Naive thymus-derived CD4-positive, alpha-beta T cell (primary cell): ENCODE measurements at regions not wholly inside any gene's neighbourhood (a gene's known extent, or its start where the extent isn't known, plus 50 kb on each side); places are given as distances from the start of the nearest gene placed in this dataset.

ENCODE experiments used
- ATAC-seq: fragments of 150-1000 bp; cut with Tn5 transposase; 2 replicates; pipeline ENCODE4 v1.10.0; 2021; ENCODE audit warnings: mild to moderate bottlenecking, moderate library complexity
- CTCF ChIA-PET: fragments of 350-600 bp; sonication (Branson Sonifier 250); formaldehyde crosslinking; loops from one replicate; lab custom pipeline; 2021; ENCODE audit warnings: antibody characterized with exemption; lab: Charles Lee
- POLR2A ChIA-PET: fragments of 350-600 bp; sonication (Branson Sonifier 250); formaldehyde crosslinking; loops from one replicate; lab custom pipeline; 2021; ENCODE audit warnings: antibody characterized with exemption, inconsistent platforms; lab: Charles Lee
- DNase-seq, 9 donors: peaks; one replicate each; pipeline versions ENCODE4 v3.0.0 to v3.0.0-alpha.2; 2020 to 2022; ENCODE audit warnings: mixed read lengths in 1 of 9
- H3K27ac ChIP-seq: one replicate; pipeline ENCODE4 v1.7.0; 2013; ENCODE audit warnings: mild to moderate bottlenecking, low read depth, low read length, moderate library complexity
- H3K27me3 ChIP-seq, 2 donors: one replicate each; pipeline ENCODE4 v1.7.0; 2013; ENCODE audit warnings: low read length in 2 of 2, mild to moderate bottlenecking in 2 of 2, moderate library complexity in 2 of 2; ENCODE audit not compliant: control insufficient read depth in 2 of 2, insufficient read depth in 2 of 2
- H3K36me3 ChIP-seq, 3 experiments: 1 replicate in 2 of 3; 2 replicates in 1 of 3; pipeline ENCODE4 v1.7.0; 2013; ENCODE audit warnings: low read length in 3 of 3, mild to moderate bottlenecking in 3 of 3, moderate library complexity in 1 of 3; ENCODE audit not compliant: insufficient read depth in 3 of 3, control insufficient read depth in 2 of 3
- H3K4me1 ChIP-seq, 2 donors: one replicate each; pipeline ENCODE4 v1.7.0; 2013; ENCODE audit warnings: low read length in 2 of 2, mild to moderate bottlenecking in 2 of 2, moderate library complexity in 1 of 2; ENCODE audit not compliant: control insufficient read depth in 2 of 2, insufficient read depth in 2 of 2
- H3K4me3 ChIP-seq: 2 replicates; pipeline ENCODE4 v1.7.0; 2013; ENCODE audit warnings: mild to moderate bottlenecking, low read length
- H3K9me3 ChIP-seq, 3 experiments: 1 replicate in 2 of 3; 2 replicates in 1 of 3; pipeline ENCODE4 v1.7.0; 2013; ENCODE audit warnings: low read length in 3 of 3; ENCODE audit not compliant: control insufficient read depth in 2 of 3
- H3K27ac Mint-ChIP-seq, 9 donors: one replicate each; pipeline ENCODE4 v1.8.0; 2020 to 2022; ENCODE audit warnings: mixed read lengths in 9 of 9, mild to moderate bottlenecking in 8 of 9, moderate library complexity in 5 of 9, inconsistent platforms in 2 of 9
- H3K27me3 Mint-ChIP-seq, 5 donors: one replicate each; pipeline ENCODE4 v1.8.0; 2021 to 2022; ENCODE audit warnings: mixed read lengths in 5 of 5, mild to moderate bottlenecking in 1 of 5
- H3K36me3 Mint-ChIP-seq, 5 donors: one replicate each; pipeline ENCODE4 v1.8.0; 2020 to 2022; ENCODE audit warnings: mixed read lengths in 5 of 5, mild to moderate bottlenecking in 3 of 5, inconsistent platforms in 1 of 5
- H3K4me1 Mint-ChIP-seq, 7 donors: one replicate each; pipeline ENCODE4 v1.8.0; 2020 to 2022; ENCODE audit warnings: mixed read lengths in 7 of 7, mild to moderate bottlenecking in 3 of 7, inconsistent platforms in 1 of 7
- H3K4me3 Mint-ChIP-seq, 10 donors: one replicate each; pipeline ENCODE4 v1.8.0; 2020 to 2022; ENCODE audit warnings: mild to moderate bottlenecking in 10 of 10, mixed read lengths in 10 of 10, moderate library complexity in 6 of 10, inconsistent platforms in 2 of 10
- H3K9me3 Mint-ChIP-seq, 11 donors: one replicate each; pipeline ENCODE4 v1.8.0; 2020 to 2022; ENCODE audit warnings: mixed read lengths in 11 of 11, mild to moderate bottlenecking in 4 of 11, inconsistent platforms in 1 of 11, moderate library complexity in 1 of 11
- intact Hi-C, 2 donors: fragments of 100-400 bp; cut with micrococcal nuclease; formaldehyde crosslinking; loops; one replicate each; pipeline ENCODE4 v1.15.1; 2023

DNA sequence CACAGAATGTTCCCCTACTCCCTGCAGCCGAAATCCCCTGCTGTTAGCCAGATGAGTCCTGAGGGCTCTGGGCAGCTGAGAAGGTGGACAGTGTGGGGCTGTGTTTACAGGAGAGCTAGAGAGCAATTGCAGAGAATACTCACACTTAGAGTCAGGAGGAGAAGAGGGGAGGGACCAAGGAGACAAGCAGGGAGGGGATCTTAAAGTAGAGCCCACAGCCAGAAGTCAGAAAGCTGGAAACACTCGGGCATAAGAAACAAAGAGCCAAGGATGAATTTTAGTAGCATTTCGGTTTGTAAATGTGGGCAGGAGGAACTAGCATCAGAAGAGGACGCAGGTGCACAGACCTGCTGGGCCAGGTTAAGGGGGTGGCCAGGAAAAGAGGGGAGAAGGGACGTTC, 1435.9 kb downstream of the BRD1 start:
- H3K36me3 Mint-ChIP-seq, result no peaks in the 10 kb centered on the region
- peaks cover 0 to 4% (median 0%) of the 10 kb centered on the region in 7 donors for H3K4me1 Mint-ChIP-seq
- H3K4me1 ChIP-seq, result no peaks in the 10 kb centered on the region
- ATAC-seq, result no peak
- no peak overlapping the region for H3K4me3 ChIP-seq
- H3K4me3 Mint-ChIP-seq, result no peak overlapping the region
- CTCF ChIA-PET, result no interaction called here
- no peak overlapping the region for H3K27ac ChIP-seq
- peaks cover 0 to 10% (median 0%) of the 10 kb centered on the region in 5 donors for H3K27me3 Mint-ChIP-seq
- intact Hi-C loops, result no loop called here
- POLR2A ChIA-PET, result no interaction called here
- H3K27ac Mint-ChIP-seq, result no peak overlapping the region
- DNase-seq, result no peak
- no peaks in the 10 kb centered on the region for H3K36me3 ChIP-seq
- no peaks in the 10 kb centered on the region for H3K9me3 ChIP-seq
- no peaks in the 10 kb centered on the region for H3K27me3 ChIP-seq
- peaks cover 0 to 4% (median 0%) of the 10 kb centered on the region in 11 donors for H3K9me3 Mint-ChIP-seq

GRCh38 chr22:48391171-48391711, 1436.4 kb downstream of the BRD1 start:
- Histone ChIP-seq H3K36me3 (no peaks in the 10 kb centered on the region), H3K27ac (no peak overlapping the region), H3K27me3 (no peaks in the 10 kb centered on the region), H3K4me3 (no peak overlapping the region), H3K9me3 (no peaks in the 10 kb centered on the region), H3K4me1 (no peaks in the 10 kb centered on the region)
- peaks cover 0 to 4% (median 0%) of the 10 kb centered on the region in 7 donors for H3K4me1 Mint-ChIP-seq
- peaks cover 0 to 10% (median 3%) of the 10 kb centered on the region in 5 donors for H3K27me3 Mint-ChIP-seq
- DNase-seq (no peak), ATAC-seq (no peak)
- H3K36me3 Mint-ChIP-seq, result no peaks in the 10 kb centered on the region
- ChIA-PET POLR2A (no interaction called here), CTCF (no interaction called here)
- intact Hi-C loops, result no loop called here
- no peak overlapping the region for H3K27ac Mint-ChIP-seq
- peaks cover 0 to 10% (median 0%) of the 10 kb centered on the region in 11 donors for H3K9me3 Mint-ChIP-seq
- no peak overlapping the region for H3K4me3 Mint-ChIP-seq

DNA sequence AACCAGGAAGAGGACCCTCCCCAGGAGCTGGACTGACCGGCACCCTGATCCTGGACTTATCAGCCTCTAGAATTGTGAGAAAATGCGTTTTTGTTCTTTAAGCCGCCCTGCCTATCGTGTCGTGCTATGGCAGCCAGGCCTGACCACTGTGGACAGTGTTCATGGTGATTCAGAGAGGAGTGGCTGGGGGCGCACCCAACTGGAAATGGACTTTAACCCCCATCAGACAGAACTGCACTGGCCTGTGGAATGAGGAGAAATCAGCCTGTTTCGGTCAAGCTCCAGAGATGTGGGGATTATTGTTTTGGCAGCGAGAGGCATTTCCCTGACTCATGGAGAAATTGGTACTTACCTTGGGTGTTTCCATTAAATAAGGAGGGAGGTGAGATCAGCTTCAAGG, 1437.8 kb downstream of the BRD1 start:
- Mint-ChIP-seq H3K9me3 (peaks cover 2 to 23% (median 7%) of the 10 kb centered on the region in 11 donors), H3K27ac (no peak overlapping the region), H3K4me1 (peaks cover 0 to 4% (median 0%) of the 10 kb centered on the region in 7 donors), H3K36me3 (no peaks in the 10 kb centered on the region), H3K27me3 (peaks cover 0 to 6% (median 4%) of the 10 kb centered on the region in 5 donors), H3K4me3 (no peak overlapping the region)
- peaks cover 0 to 5% (median 4%) of the 10 kb centered on the region in 3 experiments for H3K9me3 ChIP-seq
- H3K36me3 ChIP-seq, result no peaks in the 10 kb centered on the region
- no peak overlapping the region for H3K4me3 ChIP-seq
- CTCF ChIA-PET, result no interaction called here
- ATAC-seq (no peak), DNase-seq (no peak)
- POLR2A ChIA-PET, result no interaction called here
- no peaks in the 10 kb centered on the region for H3K27me3 ChIP-seq
- intact Hi-C loops, result no loop called here
- H3K4me1 ChIP-seq, result no peaks in the 10 kb centered on the region
- no peak overlapping the region for H3K27ac ChIP-seq

DNA sequence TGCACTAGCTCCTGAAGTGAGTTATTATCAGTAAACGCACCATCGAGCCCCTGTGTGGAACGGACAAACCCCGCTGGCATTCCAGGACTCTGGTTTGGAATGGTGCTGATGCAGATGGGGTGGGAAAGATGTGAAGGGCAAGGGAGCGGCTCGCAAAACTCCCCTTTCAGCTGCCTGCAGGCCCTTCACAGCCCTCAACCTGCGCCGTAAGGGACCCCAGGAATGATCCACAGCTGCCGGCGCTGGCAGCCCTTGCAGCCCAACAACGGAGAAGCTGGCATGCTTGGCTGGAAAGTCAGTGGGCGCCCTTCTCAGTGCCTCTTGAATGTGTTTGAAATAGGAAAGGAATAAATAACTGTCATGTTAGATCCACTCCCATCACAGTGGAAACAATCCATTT, 1445.5 kb downstream of the BRD1 start:
- no peaks in the 10 kb centered on the region for H3K36me3 ChIP-seq
- DNase-seq (no peak), ATAC-seq (no peak)
- Mint-ChIP-seq H3K27ac (no peak overlapping the region), H3K36me3 (no peaks in the 10 kb centered on the region), H3K4me3 (no peak overlapping the region), H3K9me3 (peaks cover 3 to 33% (median 13%) of the 10 kb centered on the region in 11 donors), H3K27me3 (peaks cover 0 to 28% (median 9%) of the 10 kb centered on the region in 5 donors), H3K4me1 (no peaks in the 10 kb centered on the region)
- H3K4me1 ChIP-seq, result no peaks in the 10 kb centered on the region
- no peak overlapping the region for H3K4me3 ChIP-seq
- peaks cover 0 to 5% (median 4%) of the 10 kb centered on the region in 3 experiments for H3K9me3 ChIP-seq
- intact Hi-C loops, result no loop called here
- POLR2A ChIA-PET, result no interaction called here
- H3K27me3 ChIP-seq, result no peaks in the 10 kb centered on the region
- no peak overlapping the region for H3K27ac ChIP-seq
- CTCF ChIA-PET, result no interaction called here

DNA sequence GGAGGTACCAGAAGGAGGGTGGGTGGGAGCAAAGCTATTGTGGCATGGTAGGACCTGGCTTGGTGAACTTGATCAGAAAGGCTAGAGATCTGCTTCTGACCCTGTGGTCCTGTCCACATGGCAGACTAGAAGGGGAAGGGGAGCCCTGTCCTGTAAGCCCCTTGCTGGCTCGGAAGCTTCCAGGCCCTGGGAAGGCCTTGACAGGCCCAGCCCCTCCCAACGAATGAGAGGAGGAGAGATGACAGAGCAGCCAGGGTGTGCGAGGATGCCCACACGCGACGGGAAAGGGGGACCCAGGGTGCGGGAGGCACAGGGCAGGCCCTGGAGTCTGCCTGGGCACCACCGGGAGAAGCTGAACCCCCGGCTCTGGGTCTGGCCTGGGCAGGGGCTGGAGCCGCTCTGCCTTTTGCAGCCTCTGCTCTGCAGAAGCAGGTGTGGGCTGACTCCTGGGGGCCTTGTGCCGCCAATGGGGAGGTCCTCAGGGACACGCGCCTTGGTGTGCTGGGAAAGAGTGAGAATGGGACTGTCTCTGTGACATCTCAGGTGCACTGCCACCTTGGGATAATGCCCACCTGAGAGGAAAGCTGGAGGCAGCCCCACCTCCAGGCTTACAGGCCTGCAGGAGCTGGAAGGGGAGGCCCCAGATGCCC, 1447.5 kb downstream of the BRD1 start:
- H3K27ac ChIP-seq, result no peak overlapping the region
- no peak overlapping the region for H3K4me3 ChIP-seq
- H3K27ac Mint-ChIP-seq, result no peak overlapping the region
- CTCF ChIA-PET, result no interaction called here
- H3K9me3 ChIP-seq, result no peaks in the 10 kb centered on the region
- no peak overlapping the region for H3K4me3 Mint-ChIP-seq
- H3K4me1 Mint-ChIP-seq, result peaks cover 0 to 2% (median 0%) of the 10 kb centered on the region in 7 donors
- H3K9me3 Mint-ChIP-seq, result peaks cover 0 to 16% (median 7%) of the 10 kb centered on the region in 11 donors
- ATAC-seq (no peak), DNase-seq (no peak)
- H3K36me3 Mint-ChIP-seq, result no peaks in the 10 kb centered on the region
- H3K27me3 ChIP-seq, result no peaks in the 10 kb centered on the region
- H3K36me3 ChIP-seq, result no peaks in the 10 kb centered on the region
- no peaks in the 10 kb centered on the region for H3K4me1 ChIP-seq
- peaks cover 9 to 42% (median 22%) of the 10 kb centered on the region in 5 donors for H3K27me3 Mint-ChIP-seq
- POLR2A ChIA-PET, result no interaction called here
- intact Hi-C loops, result no loop called here

- Mint-ChIP-seq H3K9me3 (peaks cover 0 to 8% (median 4%) of the 10 kb centered on the region in 11 donors), H3K36me3 (no peaks in the 10 kb centered on the region), H3K4me3 (no peak overlapping the region), H3K27me3 (peaks cover 9 to 47% (median 22%) of the 10 kb centered on the region in 5 donors), H3K4me1 (peaks cover 0 to 2% (median 0%) of the 10 kb centered on the region in 7 donors), H3K27ac (no peak overlapping the region)
- no peaks in the 10 kb centered on the region for H3K4me1 ChIP-seq
- no peak overlapping the region for H3K4me3 ChIP-seq
- DNase-seq (no peak), ATAC-seq (no peak)
- H3K9me3 ChIP-seq, result no peaks in the 10 kb centered on the region
- intact Hi-C loops, result no loop called here
- H3K27me3 ChIP-seq, result no peaks in the 10 kb centered on the region
- H3K36me3 ChIP-seq, result no peaks in the 10 kb centered on the region
- no peak overlapping the region for H3K27ac ChIP-seq
- POLR2A ChIA-PET, result no interaction called here
- CTCF ChIA-PET, result no interaction called here
Observed at GRCh38 chr22:48379371-48379770, 1448.3 kb downstream of the BRD1 start.

DNA sequence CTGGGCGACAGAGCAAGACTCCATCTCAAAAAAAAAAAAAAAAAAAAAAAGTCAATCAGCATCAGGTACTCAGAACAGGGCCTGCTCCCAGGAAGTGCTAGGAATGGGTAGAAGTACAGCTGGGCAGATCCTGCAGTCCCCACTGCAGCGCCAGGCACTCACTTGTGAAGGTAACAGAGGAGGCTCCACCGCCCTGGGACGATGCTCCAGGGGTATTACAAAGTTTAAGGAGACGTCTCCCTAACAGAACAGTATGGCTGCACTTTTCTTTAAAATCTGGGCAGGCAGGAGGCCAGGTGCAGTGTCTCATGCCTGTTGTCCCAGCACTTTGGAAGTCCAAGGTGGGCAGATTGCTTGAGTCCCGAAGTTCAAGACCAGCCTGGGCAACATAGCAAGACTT, 1449.0 kb downstream of the BRD1 start:
- peaks cover 9 to 53% (median 29%) of the 10 kb centered on the region in 5 donors for H3K27me3 Mint-ChIP-seq

More for the DNA sequence above, 1449.0 kb downstream of the BRD1 start:
- intact Hi-C loops, result no loop called here
- Mint-ChIP-seq H3K9me3 (peaks cover 0 to 5% (median 0%) of the 10 kb centered on the region in 11 donors), H3K4me3 (no peak overlapping the region), H3K4me1 (peaks cover 0 to 2% (median 0%) of the 10 kb centered on the region in 7 donors), H3K36me3 (no peaks in the 10 kb centered on the region), H3K27ac (no peak overlapping the region)
- H3K4me1 ChIP-seq, result no peaks in the 10 kb centered on the region
- ChIA-PET CTCF (no interaction called here), POLR2A (no interaction called here)
- ATAC-seq, result no peak
- no peaks in the 10 kb centered on the region for H3K27me3 ChIP-seq
- H3K27ac ChIP-seq, result no peak overlapping the region
- no peaks in the 10 kb centered on the region for H3K9me3 ChIP-seq
- no peak overlapping the region for H3K4me3 ChIP-seq
- no peak for DNase-seq
- no peaks in the 10 kb centered on the region for H3K36me3 ChIP-seq
